ENCODE measurements at regions not wholly inside any gene's neighbourhood (a gene's known extent, or its start where the extent isn't known, plus 50 kb on each side); places are given as distances from the start of the nearest gene placed in this dataset.

DNA sequence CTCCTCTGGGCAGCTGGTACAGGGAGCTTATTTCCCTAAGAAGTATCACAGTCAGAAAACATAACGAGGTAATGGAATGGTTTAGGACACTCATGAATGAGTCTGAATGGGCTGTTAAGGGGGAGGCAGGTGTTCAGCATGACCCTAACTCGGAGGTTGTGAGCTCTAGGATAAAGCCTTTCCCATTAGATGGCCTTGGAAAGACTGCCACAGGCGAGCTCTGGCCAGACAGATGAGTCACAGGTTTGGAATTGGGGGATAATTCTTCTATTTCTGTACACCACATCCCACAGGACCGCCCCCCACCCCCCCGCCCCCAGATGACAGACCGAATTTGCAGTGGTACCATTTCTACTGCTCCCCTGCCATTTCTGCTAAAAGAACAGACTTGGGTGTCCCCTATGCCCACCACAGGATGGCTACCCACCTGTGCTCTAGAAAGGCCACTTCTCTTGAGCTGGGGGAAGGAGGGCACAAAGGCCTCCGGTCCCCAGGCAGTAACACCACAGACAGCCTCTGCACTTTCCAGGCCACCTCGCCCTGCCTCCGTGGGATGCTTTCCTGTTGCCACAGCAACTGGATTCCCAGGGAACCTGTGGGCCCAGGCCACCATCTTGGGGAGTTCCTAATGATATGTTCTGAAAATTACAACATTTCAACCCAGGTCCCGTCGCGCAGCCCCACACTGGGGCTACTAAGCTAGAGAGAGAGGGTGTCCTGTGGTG is 76.7 kb downstream of the TRIM29 start:
- Mint-ChIP-seq H3K36me3 (ENCODE audit: low read depth) (no peaks in the 10 kb centered on the region), H3K27me3 (peaks cover 16% of the 10 kb centered on the region), H3K4me1 (ENCODE audit: low read depth) (no peaks in the 10 kb centered on the region), H3K4me3 (no peak overlapping the region), H3K9me3 (no peaks in the 10 kb centered on the region), H3K27ac (no peak overlapping the region)
- DNase-seq: no peak

DNA sequence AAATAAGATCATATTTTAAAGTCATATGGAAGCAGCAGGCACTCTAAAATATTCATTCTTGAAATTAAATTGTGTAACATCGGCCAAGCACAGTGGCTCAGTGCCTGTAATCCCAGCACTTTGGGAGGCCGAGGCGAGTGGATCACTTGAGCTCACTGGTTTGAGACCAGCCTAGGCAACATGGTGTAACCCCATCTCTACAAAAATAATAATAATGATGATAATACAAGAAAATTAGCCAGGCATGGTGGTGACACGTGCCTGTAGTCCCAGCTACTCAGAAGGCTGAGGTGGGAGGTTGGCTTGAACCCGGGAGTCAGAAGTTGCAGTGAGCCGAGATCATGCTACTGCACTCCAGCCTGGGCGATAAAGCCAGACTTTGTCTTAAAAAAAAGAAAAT is 77.4 kb downstream of the TRIM29 start:
- Mint-ChIP-seq H3K4me1 (ENCODE audit: low read depth) (no peaks in the 10 kb centered on the region), H3K27me3 (peaks cover 17% of the 10 kb centered on the region)
- no peak for DNase-seq

DNA sequence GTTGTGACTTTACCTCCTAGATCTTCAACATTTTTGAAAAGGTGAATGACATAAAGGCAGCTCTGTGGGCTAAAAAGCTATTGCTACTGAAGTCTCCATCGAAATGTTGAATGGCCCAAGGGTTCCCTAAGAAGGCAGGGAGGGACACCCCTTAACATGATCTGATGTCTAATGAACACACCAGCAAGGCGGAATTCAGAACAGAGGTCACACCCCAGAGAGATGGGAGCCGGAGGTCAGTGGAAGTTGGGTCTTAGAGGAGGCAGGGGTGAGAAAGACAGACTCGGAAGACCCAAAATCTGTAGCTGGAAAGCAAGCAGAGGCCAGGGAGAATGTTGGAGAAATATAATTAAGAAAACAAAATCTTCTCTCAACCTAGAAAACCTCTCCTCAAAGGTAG is 79.0 kb downstream of the TRIM29 start:
- H3K27ac Mint-ChIP-seq: no peak overlapping the region
- peaks cover 11% of the 10 kb centered on the region for H3K27me3 Mint-ChIP-seq
- DNase-seq: no peak
- H3K36me3 Mint-ChIP-seq (ENCODE audit: low read depth): no peaks in the 10 kb centered on the region
- no peaks in the 10 kb centered on the region for H3K4me1 Mint-ChIP-seq (ENCODE audit: low read depth)
- H3K9me3 Mint-ChIP-seq: no peaks in the 10 kb centered on the region
- H3K4me3 Mint-ChIP-seq: no peak overlapping the region

More for the DNA sequence above, 77.4 kb downstream of the TRIM29 start:
- H3K4me3 Mint-ChIP-seq: no peak overlapping the region
- H3K27ac Mint-ChIP-seq: no peak overlapping the region
- H3K36me3 Mint-ChIP-seq (ENCODE audit: low read depth): no peaks in the 10 kb centered on the region
- H3K9me3 Mint-ChIP-seq: no peaks in the 10 kb centered on the region

DNA sequence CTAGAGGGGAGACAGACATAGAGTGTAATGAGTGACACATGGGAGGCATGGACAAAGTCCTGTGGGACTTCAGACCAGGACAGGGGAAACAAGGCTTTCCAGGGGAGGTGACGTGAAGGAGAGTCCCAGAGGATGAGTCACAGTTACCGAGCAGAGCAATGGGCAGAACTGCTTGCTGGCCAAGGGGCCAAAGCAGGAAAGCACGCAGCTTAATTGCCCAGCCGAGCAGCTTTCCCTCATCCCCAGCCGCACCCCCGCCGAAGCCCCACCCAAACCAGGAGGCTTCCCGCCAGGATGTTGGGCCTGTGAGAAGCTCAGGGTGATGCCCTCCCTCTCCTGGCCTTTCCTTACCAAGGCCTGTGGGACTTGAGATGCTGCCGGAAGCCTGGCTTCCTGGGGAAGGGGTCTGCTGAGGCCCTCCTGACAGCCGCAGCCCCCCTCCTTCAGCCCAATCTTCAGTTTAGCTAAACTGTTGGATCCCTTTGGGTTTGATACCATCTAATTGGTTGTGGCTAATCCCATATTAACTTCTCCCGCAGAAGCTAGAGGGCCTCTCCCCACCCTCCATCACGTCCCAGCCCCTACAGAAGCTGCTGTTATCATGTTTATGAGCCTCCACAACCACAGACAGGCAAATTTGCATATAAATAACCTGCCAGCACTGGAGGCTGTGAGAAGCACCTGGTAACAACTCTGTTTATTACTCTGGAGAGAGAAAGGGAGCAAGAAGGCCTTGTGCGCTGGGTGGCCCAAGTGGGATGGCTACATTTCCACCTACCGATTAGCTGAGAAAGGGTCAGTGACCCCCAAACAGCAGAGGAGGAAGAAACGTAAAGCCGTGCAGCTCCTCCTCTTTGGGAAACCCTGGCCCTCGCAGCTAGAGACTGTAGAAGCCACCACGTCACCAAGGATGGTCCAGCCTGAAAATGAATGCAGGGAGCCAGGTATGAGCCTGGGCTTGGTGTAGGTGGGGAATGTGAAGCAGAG is 80.0 kb downstream of the TRIM29 start:
- no peaks in the 10 kb centered on the region for H3K4me1 Mint-ChIP-seq (ENCODE audit: low read depth)

GRCh38 chr11:120057028-120057330 is 80.9 kb downstream of the TRIM29 start:
- Mint-ChIP-seq H3K27ac (no peak overlapping the region), H3K4me1 (ENCODE audit: low read depth) (no peaks in the 10 kb centered on the region), H3K9me3 (no peaks in the 10 kb centered on the region), H3K4me3 (no peak overlapping the region), H3K36me3 (ENCODE audit: low read depth) (no peaks in the 10 kb centered on the region), H3K27me3 (peaks cover 15% of the 10 kb centered on the region)
- DNase-seq: no peak

More for the DNA sequence above, 80.0 kb downstream of the TRIM29 start:
- no peak overlapping the region for H3K27ac Mint-ChIP-seq
- no peak for DNase-seq
- H3K27me3 Mint-ChIP-seq: peaks cover 16% of the 10 kb centered on the region
- no peak overlapping the region for H3K4me3 Mint-ChIP-seq
- no peaks in the 10 kb centered on the region for H3K9me3 Mint-ChIP-seq
- no peaks in the 10 kb centered on the region for H3K36me3 Mint-ChIP-seq (ENCODE audit: low read depth)

DNA sequence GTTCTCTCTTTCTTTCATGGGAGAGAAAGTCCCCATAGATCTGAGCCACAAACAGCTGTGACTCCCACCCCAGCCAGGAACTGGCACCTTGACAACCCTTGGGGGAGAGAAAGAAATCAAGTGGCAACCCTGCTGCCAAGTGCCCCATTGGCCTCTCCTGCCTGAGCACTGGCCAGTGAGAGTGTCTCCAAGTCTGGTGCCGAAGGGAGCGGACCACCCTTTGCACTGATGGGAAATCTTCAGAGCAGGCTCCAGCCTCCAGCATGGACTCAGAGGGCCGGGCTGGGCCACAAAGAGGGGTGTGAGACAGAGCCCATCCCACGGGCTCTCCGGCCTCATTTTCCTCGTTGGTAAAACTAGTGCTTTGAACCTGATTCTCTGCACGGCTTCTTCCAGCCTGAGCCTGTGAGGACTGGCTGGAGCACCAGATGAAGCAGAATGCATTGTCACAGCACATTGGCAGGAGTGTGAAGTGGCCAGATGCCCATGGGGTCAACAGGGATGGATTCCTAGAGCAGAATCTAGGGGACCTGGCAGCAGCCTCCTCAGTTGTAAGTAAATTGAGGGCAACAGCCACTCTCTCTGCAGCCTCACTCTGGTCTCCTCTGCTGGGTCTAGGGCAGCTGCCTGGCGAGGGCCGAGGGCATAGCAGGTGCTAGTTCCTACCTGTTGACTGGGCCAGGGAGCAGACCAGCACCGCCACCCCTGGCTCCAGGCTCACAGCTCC is 81.4 kb downstream of the TRIM29 start:
- no peak for DNase-seq
- Mint-ChIP-seq H3K36me3 (ENCODE audit: low read depth) (no peaks in the 10 kb centered on the region), H3K9me3 (no peaks in the 10 kb centered on the region), H3K27me3 (peaks cover 18% of the 10 kb centered on the region), H3K4me1 (ENCODE audit: low read depth) (no peaks in the 10 kb centered on the region), H3K27ac (no peak overlapping the region), H3K4me3 (no peak overlapping the region)

- no peak for DNase-seq
- Mint-ChIP-seq H3K4me3 (no peak overlapping the region), H3K27ac (no peak overlapping the region), H3K9me3 (no peaks in the 10 kb centered on the region), H3K36me3 (ENCODE audit: low read depth) (no peaks in the 10 kb centered on the region), H3K27me3 (peaks cover 19% of the 10 kb centered on the region), H3K4me1 (ENCODE audit: low read depth) (no peaks in the 10 kb centered on the region)
Observed at GRCh38 chr11:120055646-120056045, 82.3 kb downstream of the TRIM29 start.

DNA sequence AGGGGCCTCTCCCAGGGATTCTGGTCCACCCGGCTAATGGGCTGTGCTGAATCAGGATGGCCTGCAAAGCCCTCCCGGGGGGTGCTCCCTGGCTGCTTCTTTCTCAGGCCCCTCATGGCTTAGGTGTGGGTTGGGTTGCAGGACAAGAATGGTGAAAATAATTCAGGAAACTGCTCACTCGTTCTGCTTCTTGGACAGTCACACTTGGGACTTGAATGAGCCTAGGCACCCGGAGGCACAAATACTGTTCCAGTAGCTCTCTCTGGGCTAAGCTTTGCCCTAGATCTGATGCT is 83.2 kb downstream of the TRIM29 start:
- peaks cover 24% of the 10 kb centered on the region for H3K27me3 Mint-ChIP-seq
- no peak overlapping the region for H3K27ac Mint-ChIP-seq
- H3K36me3 Mint-ChIP-seq (ENCODE audit: low read depth): no peaks in the 10 kb centered on the region
- H3K9me3 Mint-ChIP-seq: no peaks in the 10 kb centered on the region
- no peaks in the 10 kb centered on the region for H3K4me1 Mint-ChIP-seq (ENCODE audit: low read depth)
- H3K4me3 Mint-ChIP-seq: no peak overlapping the region
- no peak for DNase-seq

DNA sequence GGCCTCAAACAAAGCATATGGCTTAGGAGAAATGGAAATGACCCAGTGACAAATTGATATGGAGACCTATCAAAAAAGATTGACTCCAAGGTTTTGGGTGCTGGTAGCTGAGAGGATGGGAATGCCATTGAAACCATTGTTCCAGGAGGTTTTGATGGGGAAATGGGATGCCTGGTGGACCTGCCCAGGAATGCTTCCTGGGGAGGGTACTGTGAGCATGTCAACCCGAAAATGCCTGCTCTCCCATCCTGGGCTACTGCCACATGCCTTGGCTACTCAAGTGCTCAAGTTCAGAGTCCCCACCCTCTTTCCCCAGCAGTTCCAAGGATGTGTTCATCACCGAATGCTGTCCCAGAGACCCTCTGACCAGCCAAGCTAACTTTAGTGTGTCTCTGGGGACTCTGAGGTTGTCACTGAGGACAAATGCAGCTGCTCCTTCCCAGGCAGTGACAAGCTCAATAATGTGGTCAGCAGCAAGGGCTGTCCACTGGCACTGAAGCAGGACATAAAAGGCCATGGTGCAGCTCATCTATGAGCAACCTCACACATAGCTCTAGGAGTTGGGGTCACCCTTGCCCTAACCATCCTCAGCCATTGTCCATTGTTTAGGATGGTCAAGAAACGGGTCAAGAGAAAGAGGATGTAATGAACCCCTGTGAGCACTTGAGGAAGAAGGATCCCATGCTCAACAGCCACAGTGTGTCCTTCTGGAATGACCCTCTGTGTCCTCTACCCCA is 83.7 kb downstream of the TRIM29 start:
- H3K4me3 Mint-ChIP-seq: no peak overlapping the region
- DNase-seq: no peak
- H3K4me1 Mint-ChIP-seq (ENCODE audit: low read depth): no peaks in the 10 kb centered on the region
- H3K9me3 Mint-ChIP-seq: no peaks in the 10 kb centered on the region
- peaks cover 24% of the 10 kb centered on the region for H3K27me3 Mint-ChIP-seq
- no peaks in the 10 kb centered on the region for H3K36me3 Mint-ChIP-seq (ENCODE audit: low read depth)
- H3K27ac Mint-ChIP-seq: no peak overlapping the region

DNA sequence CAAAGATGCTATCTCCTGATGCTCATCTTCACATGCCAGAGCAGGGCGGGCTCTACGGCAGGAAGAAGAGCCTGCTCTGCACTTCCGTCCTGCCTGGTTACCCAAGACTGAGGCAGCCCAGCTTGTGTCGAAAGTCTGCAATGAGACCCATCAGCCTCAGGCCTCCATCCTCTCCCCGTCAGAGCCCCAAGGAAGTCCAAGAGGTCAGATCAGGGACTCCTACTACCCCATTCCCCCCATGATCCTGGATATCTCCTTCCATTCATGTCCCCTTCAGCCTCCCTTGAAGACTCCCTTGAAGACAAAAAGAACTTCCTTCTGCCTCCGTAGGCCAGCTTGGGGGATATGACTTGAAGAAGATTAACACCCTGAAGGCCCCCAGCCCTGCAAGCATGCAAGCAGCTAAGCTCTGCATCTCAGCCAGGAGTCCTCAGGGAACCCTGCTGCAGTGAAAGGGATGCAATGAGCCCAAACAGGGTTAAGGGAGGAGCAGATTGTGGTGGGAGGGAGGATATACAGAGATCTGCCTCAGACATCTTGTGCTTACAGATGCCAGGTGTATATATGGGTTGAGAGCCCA is 85.6 kb downstream of the TRIM29 start:
- H3K36me3 Mint-ChIP-seq (ENCODE audit: low read depth): no peaks in the 10 kb centered on the region
- no peak overlapping the region for H3K27ac Mint-ChIP-seq
- peaks cover 22% of the 10 kb centered on the region for H3K27me3 Mint-ChIP-seq
- H3K4me3 Mint-ChIP-seq: no peak overlapping the region
- DNase-seq: no peak
- H3K9me3 Mint-ChIP-seq: peaks cover 8% of the 10 kb centered on the region
- H3K4me1 Mint-ChIP-seq (ENCODE audit: low read depth): no peaks in the 10 kb centered on the region

DNA sequence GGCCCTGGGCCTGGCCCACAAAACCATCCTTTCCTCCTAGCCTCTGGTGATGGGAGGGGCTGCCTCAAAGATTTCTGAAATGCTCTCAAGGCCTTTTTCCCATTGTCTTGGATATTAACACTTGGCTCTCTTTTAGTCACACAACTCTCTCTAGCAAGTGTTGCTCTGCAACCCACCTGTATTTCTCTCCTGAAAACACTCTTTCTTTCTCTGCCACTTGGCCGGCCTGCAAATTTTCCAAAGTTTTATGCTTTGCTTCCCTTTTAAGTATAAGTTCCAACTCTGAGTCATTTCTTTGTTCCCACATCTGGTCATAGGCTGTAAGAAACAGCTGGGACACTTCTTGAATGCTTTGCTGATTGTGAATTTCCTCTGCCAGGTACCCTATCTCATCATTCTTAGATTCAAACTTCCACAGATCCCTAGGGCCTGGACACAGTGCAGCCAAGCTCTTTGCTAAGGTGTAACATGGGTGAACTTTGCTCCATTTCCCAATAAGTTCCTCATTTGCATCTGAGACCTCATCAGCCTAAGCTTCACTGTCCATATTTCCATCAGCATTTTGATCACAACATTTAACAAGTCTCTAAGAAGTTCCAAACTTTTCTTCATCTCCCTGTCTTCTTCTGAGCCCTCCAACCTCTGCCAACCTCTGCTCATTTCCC is 93.8 kb downstream of the TRIM29 start:
- H3K4me1 Mint-ChIP-seq (ENCODE audit: low read depth): no peaks in the 10 kb centered on the region
- DNase-seq: no peak
- no peaks in the 10 kb centered on the region for H3K36me3 Mint-ChIP-seq (ENCODE audit: low read depth)
- H3K27ac Mint-ChIP-seq: no peak overlapping the region
- H3K4me3 Mint-ChIP-seq: no peak overlapping the region
- H3K9me3 Mint-ChIP-seq: peaks cover 22% of the 10 kb centered on the region
- H3K27me3 Mint-ChIP-seq: peaks cover 37% of the 10 kb centered on the region

GRCh38 chr11:120043328-120043945 is 94.5 kb downstream of the TRIM29 start:
- no peak overlapping the region for H3K27ac Mint-ChIP-seq
- no peaks in the 10 kb centered on the region for H3K4me1 Mint-ChIP-seq (ENCODE audit: low read depth)
- H3K9me3 Mint-ChIP-seq: peaks cover 22% of the 10 kb centered on the region
- DNase-seq: no peak
- no peaks in the 10 kb centered on the region for H3K36me3 Mint-ChIP-seq (ENCODE audit: low read depth)
- no peak overlapping the region for H3K4me3 Mint-ChIP-seq
- peaks cover 40% of the 10 kb centered on the region for H3K27me3 Mint-ChIP-seq

GRCh38 chr11:120041625-120042024 is 96.3 kb downstream of the TRIM29 start:
- Mint-ChIP-seq H3K4me1 (ENCODE audit: low read depth) (no peaks in the 10 kb centered on the region), H3K36me3 (ENCODE audit: low read depth) (no peaks in the 10 kb centered on the region), H3K9me3 (peaks cover 8% of the 10 kb centered on the region), H3K27me3 (peaks cover 44% of the 10 kb centered on the region), H3K4me3 (no peak overlapping the region), H3K27ac (no peak overlapping the region)
- DNase-seq: no peak

Data from activated T-cell treated with anti-CD3 and anti-CD28 coated beads, Interleukin-2, amount 50 U/mL, for 24 hours (primary cell).